ENCODE measurements at regions not wholly inside any gene's neighbourhood (a gene's known extent, or its start where the extent isn't known, plus 50 kb on each side); places are given as distances from the start of the nearest gene placed in this dataset.

DNA sequence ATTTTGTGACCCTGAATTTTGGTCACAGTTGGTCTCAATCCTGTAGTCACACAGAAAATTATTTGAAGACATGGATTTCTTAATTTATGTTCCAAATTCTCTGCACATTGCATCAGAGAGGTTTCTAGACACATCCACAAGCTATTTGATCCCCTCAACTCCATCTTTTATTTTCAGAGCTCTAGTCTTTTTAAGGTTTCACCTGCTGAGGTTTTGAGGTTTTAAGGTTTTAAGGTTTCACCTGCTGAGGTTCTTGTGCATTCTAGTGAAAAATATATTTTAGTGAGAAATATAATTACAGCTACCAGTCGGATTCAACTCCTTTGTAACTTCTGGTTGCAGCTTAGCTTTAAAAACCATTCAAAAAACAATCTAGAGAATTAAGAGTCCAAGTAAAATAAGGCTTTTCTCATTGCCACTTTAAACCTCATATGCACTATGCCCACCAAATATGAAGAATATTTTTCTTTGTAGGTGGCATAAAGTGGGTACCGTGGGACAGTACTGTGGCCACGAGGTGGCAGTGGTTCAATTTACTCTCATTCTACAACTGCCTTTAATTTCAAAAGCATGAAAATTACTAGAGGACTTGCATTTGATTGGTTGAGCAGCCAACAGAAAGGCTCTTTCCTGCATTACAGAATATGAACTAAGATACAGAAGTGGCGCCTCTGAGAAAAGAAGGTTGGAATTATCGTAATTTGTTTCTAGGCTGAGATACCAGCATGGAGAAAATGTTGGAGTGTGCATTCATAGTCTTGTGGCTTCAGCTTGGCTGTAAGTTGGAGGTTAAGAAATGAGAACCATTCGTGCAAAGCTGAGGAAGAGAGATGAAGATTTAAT lies 366.5 kb upstream of the OR4E1 start:
- TF ChIP-seq, protein P1, sequence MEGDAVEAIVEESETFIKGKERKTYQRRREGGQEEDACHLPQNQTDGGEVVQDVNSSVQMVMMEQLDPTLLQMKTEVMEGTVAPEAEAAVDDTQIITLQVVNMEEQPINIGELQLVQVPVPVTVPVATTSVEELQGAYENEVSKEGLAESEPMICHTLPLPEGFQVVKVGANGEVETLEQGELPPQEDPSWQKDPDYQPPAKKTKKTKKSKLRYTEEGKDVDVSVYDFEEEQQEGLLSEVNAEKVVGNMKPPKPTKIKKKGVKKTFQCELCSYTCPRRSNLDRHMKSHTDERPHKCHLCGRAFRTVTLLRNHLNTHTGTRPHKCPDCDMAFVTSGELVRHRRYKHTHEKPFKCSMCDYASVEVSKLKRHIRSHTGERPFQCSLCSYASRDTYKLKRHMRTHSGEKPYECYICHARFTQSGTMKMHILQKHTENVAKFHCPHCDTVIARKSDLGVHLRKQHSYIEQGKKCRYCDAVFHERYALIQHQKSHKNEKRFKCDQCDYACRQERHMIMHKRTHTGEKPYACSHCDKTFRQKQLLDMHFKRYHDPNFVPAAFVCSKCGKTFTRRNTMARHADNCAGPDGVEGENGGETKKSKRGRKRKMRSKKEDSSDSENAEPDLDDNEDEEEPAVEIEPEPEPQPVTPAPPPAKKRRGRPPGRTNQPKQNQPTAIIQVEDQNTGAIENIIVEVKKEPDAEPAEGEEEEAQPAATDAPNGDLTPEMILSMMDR (IDR thresholded peaks at IDR 0.05; ENCODE audit: control extremely low read depth in 1 of 3, insufficient read depth in 1 of 3, low read depth in 1 of 3, low read length in 3 of 3) = peak in 2 of 3 experiments; percentile 49 to 59; a peak in 3 of 4 replicates
- TF ChIP-seq HDAC6 (IDR thresholded peaks at IDR 0.05; ENCODE audit: low read depth, low read length) (no peak), POLR2AphosphoS5 (IDR thresholded peaks at IDR 0.05; ENCODE audit: low read depth, low read length) (no peak), YY1 (IDR thresholded peaks at IDR 0.05; ENCODE audit: low read depth, low read length) (no peak), SAP30 (IDR thresholded peaks at IDR 0.05; ENCODE audit: insufficient read depth, insufficient replicate concordance, low read length) (no peak), CHD2 (IDR thresholded peaks at IDR 0.05; ENCODE audit: low read length) (no peak), POLR2A (IDR thresholded peaks at IDR 0.05; ENCODE audit: control extremely low read depth in 1 of 2, low read depth in 2 of 2, low read length in 2 of 2) (no peak), ZNF274 (IDR thresholded peaks at IDR 0.05; ENCODE audit: borderline replicate concordance, extremely low read depth, low read length) (no peak), SP2 (IDR thresholded peaks at IDR 0.05; ENCODE audit: low read length) (no peak), PHF8 (conservative IDR thresholded peaks at IDR 0.05; ENCODE audit: low read depth, low read length) (no peak), SRF (IDR thresholded peaks at IDR 0.05; ENCODE audit: low read depth, low read length) (no peak), TEAD4 (IDR thresholded peaks at IDR 0.05; ENCODE audit: low read depth, low read length) (no peak)
- TF ChIP-seq, protein P2, sequence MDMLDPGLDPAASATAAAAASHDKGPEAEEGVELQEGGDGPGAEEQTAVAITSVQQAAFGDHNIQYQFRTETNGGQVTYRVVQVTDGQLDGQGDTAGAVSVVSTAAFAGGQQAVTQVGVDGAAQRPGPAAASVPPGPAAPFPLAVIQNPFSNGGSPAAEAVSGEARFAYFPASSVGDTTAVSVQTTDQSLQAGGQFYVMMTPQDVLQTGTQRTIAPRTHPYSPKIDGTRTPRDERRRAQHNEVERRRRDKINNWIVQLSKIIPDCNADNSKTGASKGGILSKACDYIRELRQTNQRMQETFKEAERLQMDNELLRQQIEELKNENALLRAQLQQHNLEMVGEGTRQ (IDR thresholded peaks at IDR 0.05; ENCODE audit: low read length) = no peak
